Liver (tissue), 8 donors: ENCODE measurements at regions not wholly inside any gene's neighbourhood (a gene's known extent, or its start where the extent isn't known, plus 50 kb on each side); places are given as distances from the start of the nearest gene placed in this dataset.

ENCODE experiments used
- DNase-seq: peaks from one replicate; pipeline ENCODE4 v3.0.0-alpha.2; 2017; ENCODE audit warnings: low spot score
- H3K27ac ChIP-seq, 2 donors: one replicate each; pipeline ENCODE4 v1.7.0; 2013; ENCODE audit warnings: inconsistent platforms in 2 of 2, low read length in 2 of 2, control low read depth in 1 of 2, low read depth in 1 of 2, mild to moderate bottlenecking in 1 of 2
- H3K27me3 ChIP-seq, 4 donors: one replicate each; pipeline versions ENCODE4 v1.6.1 to v1.7.0; 2013; ENCODE audit warnings: low read length in 3 of 4, inconsistent platforms in 1 of 4, mild to moderate bottlenecking in 1 of 4, moderate library complexity in 1 of 4; ENCODE audit not compliant: control insufficient read depth in 4 of 4, insufficient read depth in 4 of 4
- H3K36me3 ChIP-seq, 4 donors: one replicate each; pipeline versions ENCODE4 v1.6.1 to v1.7.0; 2013; ENCODE audit warnings: low read length in 3 of 4, mild to moderate bottlenecking in 3 of 4, low read depth in 1 of 4, moderate library complexity in 1 of 4; ENCODE audit not compliant: control insufficient read depth in 4 of 4, insufficient read depth in 3 of 4
- H3K4me1 ChIP-seq, 4 donors: one replicate each; pipeline versions ENCODE4 v1.6.1 to v1.7.0; 2013; ENCODE audit warnings: low read length in 3 of 4, mild to moderate bottlenecking in 3 of 4, moderate library complexity in 1 of 4; ENCODE audit not compliant: control insufficient read depth in 4 of 4, insufficient read depth in 4 of 4
- H3K4me3 ChIP-seq, 3 donors: one replicate each; pipeline versions ENCODE4 v1.6.1 to v1.7.0; 2013; ENCODE audit warnings: low read length in 3 of 3, control low read depth in 1 of 3, low read depth in 1 of 3, mild to moderate bottlenecking in 1 of 3
- H3K9ac ChIP-seq, 2 donors: one replicate each; pipeline ENCODE4 v1.7.0; 2013; ENCODE audit warnings: low read length in 2 of 2, mild to moderate bottlenecking in 2 of 2, moderate library complexity in 2 of 2, control low read depth in 1 of 2, low read depth in 1 of 2
- H3K9me3 ChIP-seq, 4 donors: one replicate each; pipeline versions ENCODE4 v1.6.1 to v1.7.0; 2013; ENCODE audit warnings: low read length in 3 of 4; ENCODE audit not compliant: control insufficient read depth in 4 of 4
- EGR1 ChIP-seq, 2 donors: IDR thresholded peaks; 2 replicates each; pipeline ENCODE4 v1.6.1; 2016 to 2018; ENCODE audit warnings: antibody characterized with exemption in 2 of 2, low read depth in 2 of 2
- FOXA1 ChIP-seq: IDR thresholded peaks from 2 replicates; pipeline ENCODE4 v1.6.1; 2016; ENCODE audit warnings: antibody characterized with exemption
- GABPA ChIP-seq, 2 donors: IDR thresholded peaks in 1 of 2; conservative IDR thresholded peaks in 1 of 2; 2 replicates each; pipeline ENCODE4 v1.6.1; 2016; ENCODE audit warnings: antibody characterized with exemption in 2 of 2, mild to moderate bottlenecking in 1 of 2, moderate library complexity in 1 of 2
- HNF4A ChIP-seq, 2 donors: conservative IDR thresholded peaks; 2 replicates each; pipeline ENCODE4 v1.6.1; 2016; ENCODE audit warnings: antibody characterized with exemption in 2 of 2, mild to moderate bottlenecking in 2 of 2
- HNF4G ChIP-seq: IDR thresholded peaks from 2 replicates; pipeline ENCODE4 v1.6.1; 2016; ENCODE audit warnings: antibody characterized with exemption
- JUND ChIP-seq, 2 donors: IDR thresholded peaks; 2 replicates each; pipeline ENCODE4 v1.6.1; 2016; ENCODE audit warnings: antibody characterized with exemption in 2 of 2
- NR2F2 ChIP-seq: IDR thresholded peaks from 2 replicates; pipeline ENCODE4 v1.6.1; 2016; ENCODE audit warnings: antibody characterized with exemption
- RAD21 ChIP-seq, 2 donors: IDR thresholded peaks; 2 replicates each; pipeline ENCODE4 v1.6.1; 2016; ENCODE audit warnings: antibody characterized with exemption in 2 of 2, mild to moderate bottlenecking in 2 of 2
- RXRA ChIP-seq, 2 donors: IDR thresholded peaks; 2 replicates each; pipeline ENCODE4 v1.6.1; 2017 to 2018; ENCODE audit warnings: antibody characterized with exemption in 2 of 2, mild to moderate bottlenecking in 1 of 2
- YY1 ChIP-seq: IDR thresholded peaks from 2 replicates; pipeline ENCODE4 v1.6.1; 2016; ENCODE audit warnings: antibody characterized with exemption, mild to moderate bottlenecking
- WGBS: extraction: QIAGEN DNeasy Blood & Tissue Kit; methylation state at CpG from one replicate; pipeline ENCODE4 v1.1.7; 2013; 5-methylcytosine and 5-hydroxymethylcytosine counted together
- TF ChIP-seq, protein P1 (sequence below): IDR thresholded peaks from 2 replicates; pipeline ENCODE4 v1.6.1; 2016; ENCODE audit warnings: antibody characterized with exemption, mild to moderate bottlenecking
- TF ChIP-seq, protein P2 (sequence below): IDR thresholded peaks from 2 replicates; pipeline ENCODE4 v1.6.1; 2016; ENCODE audit warnings: antibody characterized with exemption
- TF ChIP-seq, protein P3 (sequence below): fragments of 150-350 bp; IDR thresholded peaks from 2 replicates; pipeline ENCODE4 v1.5.1; 2017; ENCODE audit warnings: improper control_type of control experiment, low read depth, low read length; ENCODE audit not compliant: missing input control
- TF ChIP-seq, protein P4 (sequence below): IDR thresholded peaks from 2 replicates; pipeline ENCODE4 v1.6.1; 2016; ENCODE audit warnings: antibody characterized with exemption
- donor health status: healthy.
- donor health status: healthy.
- donor health status: healthy.
- donor health status: healthy.
- donor health status: healthy.

DNA sequence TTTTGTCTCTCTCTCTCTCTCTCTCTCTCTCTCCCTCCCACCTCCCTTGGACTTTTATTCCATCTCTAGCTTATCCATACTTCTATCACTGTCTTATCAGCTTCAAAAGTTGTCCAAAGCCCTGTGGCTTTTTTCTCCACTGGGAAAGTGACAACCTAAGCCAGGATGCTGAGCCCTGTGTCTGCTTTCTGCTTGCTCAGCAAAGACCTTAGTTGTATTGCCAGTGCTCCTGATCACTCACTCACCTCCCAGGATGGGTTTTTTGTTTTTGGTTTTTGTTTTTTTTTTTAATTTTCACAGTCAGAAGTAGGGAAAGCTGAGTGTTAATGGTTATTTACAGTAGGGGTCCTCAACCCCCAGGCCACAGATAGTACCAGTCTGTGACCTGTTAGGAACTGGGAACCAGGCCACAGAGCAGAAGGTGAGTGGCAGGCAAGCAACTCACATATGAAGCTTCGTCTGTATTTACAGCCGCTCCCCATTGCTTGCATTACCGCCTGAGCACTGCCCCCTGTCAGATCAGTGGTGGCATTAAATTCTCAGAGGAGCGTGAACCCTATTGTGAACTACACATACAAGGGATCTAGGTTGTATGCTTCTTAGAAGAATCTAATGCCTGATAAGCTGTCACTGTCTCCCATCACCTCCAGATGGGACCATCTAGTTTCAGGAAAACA, 125.0 kb upstream of the ID4 start (continued):
- TF ChIP-seq, protein P1, sequence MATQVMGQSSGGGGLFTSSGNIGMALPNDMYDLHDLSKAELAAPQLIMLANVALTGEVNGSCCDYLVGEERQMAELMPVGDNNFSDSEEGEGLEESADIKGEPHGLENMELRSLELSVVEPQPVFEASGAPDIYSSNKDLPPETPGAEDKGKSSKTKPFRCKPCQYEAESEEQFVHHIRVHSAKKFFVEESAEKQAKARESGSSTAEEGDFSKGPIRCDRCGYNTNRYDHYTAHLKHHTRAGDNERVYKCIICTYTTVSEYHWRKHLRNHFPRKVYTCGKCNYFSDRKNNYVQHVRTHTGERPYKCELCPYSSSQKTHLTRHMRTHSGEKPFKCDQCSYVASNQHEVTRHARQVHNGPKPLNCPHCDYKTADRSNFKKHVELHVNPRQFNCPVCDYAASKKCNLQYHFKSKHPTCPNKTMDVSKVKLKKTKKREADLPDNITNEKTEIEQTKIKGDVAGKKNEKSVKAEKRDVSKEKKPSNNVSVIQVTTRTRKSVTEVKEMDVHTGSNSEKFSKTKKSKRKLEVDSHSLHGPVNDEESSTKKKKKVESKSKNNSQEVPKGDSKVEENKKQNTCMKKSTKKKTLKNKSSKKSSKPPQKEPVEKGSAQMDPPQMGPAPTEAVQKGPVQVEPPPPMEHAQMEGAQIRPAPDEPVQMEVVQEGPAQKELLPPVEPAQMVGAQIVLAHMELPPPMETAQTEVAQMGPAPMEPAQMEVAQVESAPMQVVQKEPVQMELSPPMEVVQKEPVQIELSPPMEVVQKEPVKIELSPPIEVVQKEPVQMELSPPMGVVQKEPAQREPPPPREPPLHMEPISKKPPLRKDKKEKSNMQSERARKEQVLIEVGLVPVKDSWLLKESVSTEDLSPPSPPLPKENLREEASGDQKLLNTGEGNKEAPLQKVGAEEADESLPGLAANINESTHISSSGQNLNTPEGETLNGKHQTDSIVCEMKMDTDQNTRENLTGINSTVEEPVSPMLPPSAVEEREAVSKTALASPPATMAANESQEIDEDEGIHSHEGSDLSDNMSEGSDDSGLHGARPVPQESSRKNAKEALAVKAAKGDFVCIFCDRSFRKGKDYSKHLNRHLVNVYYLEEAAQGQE: no peak
- TF ChIP-seq EGR1 (IDR thresholded peaks at IDR 0.05; ENCODE audit: low read depth in 2 of 2) (no peak), NR2F2 (no peak), HNF4G (no peak)
- TF ChIP-seq, protein P2, sequence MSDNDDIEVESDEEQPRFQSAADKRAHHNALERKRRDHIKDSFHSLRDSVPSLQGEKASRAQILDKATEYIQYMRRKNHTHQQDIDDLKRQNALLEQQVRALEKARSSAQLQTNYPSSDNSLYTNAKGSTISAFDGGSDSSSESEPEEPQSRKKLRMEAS: no peak

DNA sequence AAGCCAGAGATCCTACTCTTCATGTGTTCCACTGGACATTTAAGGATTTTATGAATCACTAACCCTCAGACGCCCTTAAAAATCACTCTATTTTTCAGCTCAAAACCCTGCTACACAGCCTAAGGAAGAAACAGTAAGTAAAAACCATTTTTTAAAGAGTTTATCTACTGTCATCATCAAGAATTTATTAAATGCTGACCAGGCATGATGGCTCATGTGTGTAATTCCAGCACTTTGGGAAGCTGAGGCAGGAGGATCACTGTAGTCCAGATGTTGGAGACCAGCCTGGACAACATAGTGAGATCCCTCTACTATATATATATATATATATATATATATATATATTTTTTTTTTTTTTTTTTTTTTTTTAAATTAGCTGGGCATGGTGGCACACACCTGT, 124.2 kb upstream of the ID4 start:
- H3K9me3 ChIP-seq: no peaks in the 10 kb centered on the region
- no peaks in the 10 kb centered on the region for H3K36me3 ChIP-seq
- no peaks in the 10 kb centered on the region for H3K4me1 ChIP-seq
- TF ChIP-seq JUND (IDR thresholded peaks at IDR 0.05) (no peak), GABPA (IDR thresholded peaks at IDR 0.05 in 1 of 2, conservative IDR thresholded peaks at IDR 0.05 in 1 of 2) (no peak), EGR1 (IDR thresholded peaks at IDR 0.05; ENCODE audit: low read depth in 2 of 2) (no peak), YY1 (no peak), RAD21 (IDR thresholded peaks at IDR 0.05) (no peak), HNF4A (conservative IDR thresholded peaks at IDR 0.05) (no peak), FOXA1 (no peak), HNF4G (no peak), RXRA (IDR thresholded peaks at IDR 0.05) (no peak)
- TF ChIP-seq, protein P3, sequence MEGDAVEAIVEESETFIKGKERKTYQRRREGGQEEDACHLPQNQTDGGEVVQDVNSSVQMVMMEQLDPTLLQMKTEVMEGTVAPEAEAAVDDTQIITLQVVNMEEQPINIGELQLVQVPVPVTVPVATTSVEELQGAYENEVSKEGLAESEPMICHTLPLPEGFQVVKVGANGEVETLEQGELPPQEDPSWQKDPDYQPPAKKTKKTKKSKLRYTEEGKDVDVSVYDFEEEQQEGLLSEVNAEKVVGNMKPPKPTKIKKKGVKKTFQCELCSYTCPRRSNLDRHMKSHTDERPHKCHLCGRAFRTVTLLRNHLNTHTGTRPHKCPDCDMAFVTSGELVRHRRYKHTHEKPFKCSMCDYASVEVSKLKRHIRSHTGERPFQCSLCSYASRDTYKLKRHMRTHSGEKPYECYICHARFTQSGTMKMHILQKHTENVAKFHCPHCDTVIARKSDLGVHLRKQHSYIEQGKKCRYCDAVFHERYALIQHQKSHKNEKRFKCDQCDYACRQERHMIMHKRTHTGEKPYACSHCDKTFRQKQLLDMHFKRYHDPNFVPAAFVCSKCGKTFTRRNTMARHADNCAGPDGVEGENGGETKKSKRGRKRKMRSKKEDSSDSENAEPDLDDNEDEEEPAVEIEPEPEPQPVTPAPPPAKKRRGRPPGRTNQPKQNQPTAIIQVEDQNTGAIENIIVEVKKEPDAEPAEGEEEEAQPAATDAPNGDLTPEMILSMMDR: no peak
- TF ChIP-seq, protein P4, sequence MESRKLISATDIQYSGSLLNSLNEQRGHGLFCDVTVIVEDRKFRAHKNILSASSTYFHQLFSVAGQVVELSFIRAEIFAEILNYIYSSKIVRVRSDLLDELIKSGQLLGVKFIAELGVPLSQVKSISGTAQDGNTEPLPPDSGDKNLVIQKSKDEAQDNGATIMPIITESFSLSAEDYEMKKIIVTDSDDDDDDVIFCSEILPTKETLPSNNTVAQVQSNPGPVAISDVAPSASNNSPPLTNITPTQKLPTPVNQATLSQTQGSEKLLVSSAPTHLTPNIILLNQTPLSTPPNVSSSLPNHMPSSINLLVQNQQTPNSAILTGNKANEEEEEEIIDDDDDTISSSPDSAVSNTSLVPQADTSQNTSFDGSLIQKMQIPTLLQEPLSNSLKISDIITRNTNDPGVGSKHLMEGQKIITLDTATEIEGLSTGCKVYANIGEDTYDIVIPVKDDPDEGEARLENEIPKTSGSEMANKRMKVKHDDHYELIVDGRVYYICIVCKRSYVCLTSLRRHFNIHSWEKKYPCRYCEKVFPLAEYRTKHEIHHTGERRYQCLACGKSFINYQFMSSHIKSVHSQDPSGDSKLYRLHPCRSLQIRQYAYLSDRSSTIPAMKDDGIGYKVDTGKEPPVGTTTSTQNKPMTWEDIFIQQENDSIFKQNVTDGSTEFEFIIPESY: no peak
- no peak overlapping the region for H3K9ac ChIP-seq
- no peak overlapping the region for H3K4me3 ChIP-seq
- H3K27ac ChIP-seq: no peak overlapping the region
- no peak for DNase-seq
- WGBS: 56% methylated on average over 1 of the region's 1 CpG
- H3K27me3 ChIP-seq: peaks cover 0 to 5% (median 0%) of the 10 kb centered on the region in 4 donors
